Anterior cingulate cortex (tissue), 58 donors: ENCODE measurements at regions not wholly inside any gene's neighbourhood (a gene's known extent, or its start where the extent isn't known, plus 50 kb on each side); places are given as distances from the start of the nearest gene placed in this dataset.

Source experiments
- DNase-seq, 58 donors: peaks; one replicate each; lab custom pipeline; 2025; lab: John Stamatoyannopoulos, UW

DNA sequence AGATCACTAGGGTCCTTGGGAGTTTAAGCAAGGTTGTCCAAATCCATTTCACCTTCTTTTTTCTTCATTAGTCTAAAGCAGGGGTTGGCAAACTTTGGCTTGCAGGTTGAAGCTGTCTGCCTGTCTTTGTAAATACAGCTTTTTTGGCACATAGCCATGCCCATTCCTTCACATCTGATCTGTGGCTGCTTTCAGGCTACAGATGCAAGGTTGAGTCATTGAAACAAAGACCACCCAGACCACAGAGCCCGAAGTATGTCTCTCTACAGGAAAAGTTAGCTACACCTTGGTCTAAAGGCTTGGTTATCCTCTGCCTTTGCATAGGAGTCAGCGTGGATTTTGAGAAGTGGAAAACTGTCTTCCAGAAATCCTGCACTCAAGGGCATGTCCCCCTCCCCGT is 238.1 kb upstream of the STS start:
- DNase-seq = no peak

DNA sequence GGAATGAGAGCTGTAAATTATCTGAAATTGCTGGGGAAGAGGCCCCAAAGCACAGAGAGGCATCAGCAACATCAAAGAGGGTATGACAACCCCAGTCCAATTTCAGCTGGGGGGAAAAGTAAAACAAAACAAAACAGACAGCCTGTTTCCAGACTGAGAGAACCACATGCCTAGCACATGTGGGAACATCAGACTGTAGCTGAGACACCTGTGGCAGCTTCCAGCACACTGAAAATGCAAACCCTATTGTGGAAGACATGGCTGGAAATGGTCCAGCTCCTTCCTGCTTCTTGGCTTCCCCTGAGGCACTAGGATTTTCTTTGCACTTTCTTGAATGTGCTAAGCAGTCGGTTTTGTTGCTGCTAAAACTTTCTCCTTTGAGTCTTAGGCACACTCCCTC is 240.9 kb upstream of the STS start:
- no peak for DNase-seq

DNA sequence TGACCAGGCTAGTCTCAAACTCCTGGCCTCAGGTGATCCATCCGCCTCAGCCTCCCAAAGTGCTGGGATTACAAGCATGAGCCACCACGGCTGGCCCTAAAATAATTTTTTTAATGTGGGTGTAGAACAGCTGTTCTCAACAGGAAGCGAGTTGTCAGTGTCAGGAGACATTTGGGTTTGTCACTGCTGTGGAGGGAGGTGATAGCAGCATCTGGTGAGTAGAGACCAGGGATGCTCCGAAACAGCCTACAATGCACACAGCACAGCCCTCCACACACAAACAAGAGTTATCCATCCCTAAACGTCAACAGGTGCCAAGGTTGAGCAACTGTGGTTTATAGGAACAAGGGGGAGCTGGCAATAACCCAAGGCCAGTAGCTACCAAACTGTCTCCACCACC is 243.4 kb upstream of the STS start:
- no peak for DNase-seq

DNA sequence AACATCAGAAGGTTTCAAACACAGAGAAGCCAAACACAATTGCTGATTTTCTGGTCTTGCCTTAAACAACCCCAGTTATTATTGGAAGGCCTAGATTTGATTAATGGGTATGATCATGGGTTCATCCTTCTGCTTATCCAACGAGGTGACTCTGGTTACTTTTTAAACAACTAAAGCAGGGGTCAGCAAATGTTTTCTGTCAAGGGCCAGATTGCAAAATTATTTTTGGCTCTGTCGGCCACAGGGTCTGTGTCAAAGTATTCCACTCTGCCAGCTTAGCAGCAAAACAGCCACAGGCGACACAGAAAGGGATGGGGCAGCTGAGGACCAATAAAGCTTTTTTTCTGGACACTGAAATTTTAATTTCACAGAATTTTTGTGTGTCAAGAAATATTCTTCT is 249.1 kb upstream of the STS start:
- no peak for DNase-seq

DNA sequence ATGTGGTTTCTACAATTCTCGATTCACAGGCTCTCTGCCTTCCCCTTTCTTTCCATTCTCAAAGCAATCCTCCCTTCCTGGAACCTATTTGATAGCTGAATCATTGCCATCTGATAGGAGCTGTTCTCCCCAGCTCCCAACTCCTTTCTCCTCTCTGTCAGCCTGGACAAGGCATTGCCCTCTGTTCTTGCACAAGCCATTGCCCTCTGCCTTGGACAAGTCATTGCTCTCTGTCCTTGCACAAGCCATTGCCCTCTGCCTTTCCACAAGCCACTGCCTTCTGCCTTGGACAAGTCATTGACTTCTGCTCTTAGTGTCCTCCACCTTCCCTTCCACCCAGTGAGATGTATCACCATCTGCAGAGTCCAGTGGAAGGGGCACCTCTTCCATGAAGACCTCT is 256.1 kb upstream of the STS start:
- no peak for DNase-seq

DNA sequence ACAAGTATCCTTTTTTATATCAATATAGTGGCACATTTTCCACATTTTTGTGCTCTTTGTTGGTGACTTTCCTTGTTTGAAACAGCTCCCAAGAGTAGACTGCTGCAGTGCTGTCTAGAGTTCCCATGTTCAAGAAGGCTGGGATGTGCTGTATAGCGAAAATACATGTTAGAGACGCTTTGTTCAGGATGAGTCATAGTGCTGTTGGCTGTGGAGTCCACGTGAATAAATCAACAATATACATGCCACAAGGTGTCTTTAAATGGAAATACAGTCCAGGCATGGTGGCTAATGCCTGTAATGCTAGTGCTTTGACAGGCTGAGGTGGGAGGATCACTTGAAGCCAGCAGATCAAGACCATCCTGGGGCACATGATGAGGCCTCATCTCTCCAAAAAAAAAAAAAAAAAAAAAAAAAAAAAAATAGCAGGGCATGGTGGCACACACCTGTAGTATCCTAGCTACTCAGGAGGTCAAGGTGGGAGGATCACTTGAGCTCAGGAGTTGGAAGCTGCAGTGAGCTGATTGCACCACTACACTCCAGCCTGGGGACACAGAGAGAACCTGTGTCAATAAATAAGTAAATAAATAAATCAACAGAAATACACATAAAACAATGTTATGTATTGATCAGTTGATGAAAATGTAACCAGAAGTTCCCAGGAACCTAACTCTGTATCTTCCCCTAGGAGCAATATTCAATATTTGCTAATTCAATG is 256.8 kb upstream of the STS start:
- no peak for DNase-seq

DNA sequence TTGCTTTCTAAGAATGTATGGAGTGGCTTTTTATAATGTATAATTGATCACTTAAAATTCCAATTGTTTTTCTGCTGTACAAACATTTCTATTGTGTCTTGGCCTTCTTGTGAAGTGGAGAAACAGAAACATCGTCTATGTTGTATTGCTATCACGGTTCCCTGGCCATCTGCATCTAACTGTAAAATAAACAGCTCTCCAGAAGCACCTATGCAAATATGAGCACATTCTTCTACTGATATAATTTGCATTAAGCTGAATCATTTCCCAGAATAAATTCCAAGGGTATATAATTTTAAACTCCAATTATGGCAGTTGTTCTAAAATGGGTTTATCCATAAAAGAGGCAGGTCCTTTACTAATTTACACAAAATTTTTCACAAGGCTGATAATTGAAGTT is 261.6 kb upstream of the STS start:
- DNase-seq = no peak

DNA sequence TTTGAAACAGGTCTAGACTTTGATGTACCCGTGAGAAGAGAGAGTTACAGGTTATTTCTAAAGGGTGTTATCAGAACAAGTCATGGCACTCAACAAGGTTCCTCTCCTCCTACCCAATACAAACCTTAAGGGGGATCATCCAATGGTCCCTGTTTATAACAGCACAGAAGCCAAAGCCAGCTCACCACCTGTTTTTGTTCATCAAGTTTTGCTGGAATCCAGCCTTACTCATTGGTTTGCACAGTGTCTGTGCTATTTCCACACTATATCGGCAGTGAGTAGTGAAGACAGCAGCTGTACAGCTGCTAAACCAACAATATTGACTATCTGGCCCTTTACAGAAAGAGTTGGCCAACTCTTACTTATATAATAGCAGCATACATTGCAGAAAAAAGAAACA is 262.1 kb upstream of the STS start:
- DNase-seq = no peak

DNA sequence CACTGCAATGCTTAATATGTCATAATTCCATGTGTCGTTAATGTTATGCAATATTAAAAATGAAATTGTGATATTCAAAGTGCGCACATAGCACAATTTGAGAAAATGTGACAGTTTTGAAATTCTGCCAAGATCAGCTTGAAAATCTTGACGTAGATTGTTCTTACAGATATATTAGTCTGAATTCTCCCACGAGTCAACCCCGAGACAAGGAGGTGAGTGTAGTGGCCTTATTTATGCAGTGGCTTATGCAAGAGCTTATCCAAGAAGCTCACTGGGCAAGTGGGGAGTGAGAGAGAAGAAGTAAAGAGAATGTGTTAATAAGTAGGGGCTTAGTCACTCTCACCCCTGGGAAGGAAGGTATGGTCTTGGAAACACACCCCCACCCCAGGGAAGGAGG is 286.1 kb upstream of the STS start:
- no peak for DNase-seq

DNA sequence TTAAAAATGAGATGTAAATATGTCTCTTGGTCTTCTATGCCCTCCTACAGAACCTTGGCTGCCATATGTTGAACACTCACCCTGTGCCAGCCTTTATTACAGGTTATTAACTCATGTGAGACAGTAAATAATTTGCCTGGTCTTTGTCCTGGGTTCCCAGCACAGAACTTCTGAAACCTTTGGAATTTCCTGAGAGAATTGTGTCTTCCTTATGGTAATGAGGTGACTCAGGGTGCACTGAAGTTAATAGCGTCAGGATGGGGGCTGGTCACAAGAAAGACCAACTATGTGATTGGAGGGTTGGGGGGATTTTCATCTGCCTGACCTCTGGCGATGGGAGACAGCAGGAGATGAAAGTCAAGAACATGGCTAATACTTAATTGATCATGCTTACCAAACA is 289.8 kb upstream of the STS start:
- no peak for DNase-seq

DNA sequence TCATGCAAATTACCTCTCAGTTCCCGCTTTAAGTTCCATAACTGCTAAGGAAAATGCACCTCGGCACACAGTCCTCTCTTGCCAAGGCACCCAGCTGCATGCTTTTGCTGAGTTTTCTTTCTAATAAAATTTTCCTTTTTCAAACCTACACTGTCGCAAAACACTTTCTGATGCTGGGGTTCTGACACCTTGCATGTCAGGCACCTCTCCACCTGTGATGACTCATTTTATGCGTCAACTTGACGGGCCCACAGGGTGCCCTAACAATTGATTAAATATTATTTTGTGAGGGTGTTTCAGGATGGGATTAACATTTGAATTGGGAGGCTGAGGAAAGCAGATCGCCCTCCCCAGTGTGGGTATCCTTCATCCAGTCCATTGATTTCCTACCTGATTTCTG is 291.0 kb upstream of the STS start:
- no peak for DNase-seq

DNA sequence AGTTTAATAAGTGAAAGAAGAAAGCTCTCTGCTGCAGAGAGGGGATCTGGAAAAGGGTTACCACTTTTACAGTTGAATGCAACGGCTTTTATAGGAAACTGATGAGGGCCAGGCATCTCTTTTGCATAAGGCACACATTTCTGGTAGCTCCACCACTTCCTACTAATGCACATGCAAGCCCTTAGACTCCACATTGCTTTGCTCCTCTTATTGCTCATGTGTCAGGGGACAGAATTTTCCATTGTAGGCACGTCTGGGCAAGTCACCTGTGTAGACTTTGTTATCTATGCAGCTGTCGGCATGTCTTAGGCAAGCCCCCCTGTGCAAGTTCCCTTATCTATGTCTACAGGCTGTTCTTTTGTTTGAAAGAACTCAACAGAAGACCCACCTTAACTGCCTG is 294.6 kb upstream of the STS start:
- no peak for DNase-seq

DNA sequence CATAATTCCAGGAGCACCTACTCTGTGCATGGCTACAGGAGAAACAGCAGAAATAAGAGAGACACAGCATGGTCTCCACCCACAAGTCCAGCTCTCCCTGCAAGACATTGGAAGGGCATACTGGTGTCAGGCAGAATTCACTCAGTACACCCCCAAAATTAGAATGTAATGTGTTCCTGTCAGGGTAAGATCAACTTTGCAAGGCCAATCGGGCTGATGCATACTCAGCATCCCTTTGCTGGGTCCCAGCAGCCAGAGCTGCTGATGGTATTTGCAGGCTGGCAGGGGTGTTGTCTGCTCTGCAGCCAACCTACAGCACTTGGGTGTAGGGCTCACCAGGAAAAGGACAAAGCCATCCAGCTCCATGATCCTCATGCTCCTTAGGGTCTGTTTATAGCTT is 295.4 kb upstream of the STS start:
- peak in 1 of 58 donors; percentile 0 for DNase-seq

DNA sequence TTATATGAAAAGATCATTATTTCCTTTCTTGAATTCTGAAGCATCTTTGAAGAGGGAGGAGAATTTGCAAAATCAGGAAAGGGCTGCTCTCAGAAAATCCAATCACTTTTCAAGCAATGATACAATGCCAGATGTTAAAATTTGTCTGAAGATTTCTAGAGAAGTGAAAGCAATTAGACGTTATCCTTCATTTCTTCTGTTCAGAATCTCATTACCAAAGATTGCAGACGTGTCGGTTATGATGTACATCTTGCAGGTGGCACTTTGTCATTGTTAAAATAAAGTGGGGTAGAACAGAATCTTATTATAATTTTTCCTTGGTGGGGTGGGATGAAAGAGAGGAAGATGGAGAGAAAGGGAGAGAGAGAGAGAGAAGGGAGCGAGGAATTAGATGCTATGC is 296.4 kb upstream of the STS start:
- no peak for DNase-seq

DNA sequence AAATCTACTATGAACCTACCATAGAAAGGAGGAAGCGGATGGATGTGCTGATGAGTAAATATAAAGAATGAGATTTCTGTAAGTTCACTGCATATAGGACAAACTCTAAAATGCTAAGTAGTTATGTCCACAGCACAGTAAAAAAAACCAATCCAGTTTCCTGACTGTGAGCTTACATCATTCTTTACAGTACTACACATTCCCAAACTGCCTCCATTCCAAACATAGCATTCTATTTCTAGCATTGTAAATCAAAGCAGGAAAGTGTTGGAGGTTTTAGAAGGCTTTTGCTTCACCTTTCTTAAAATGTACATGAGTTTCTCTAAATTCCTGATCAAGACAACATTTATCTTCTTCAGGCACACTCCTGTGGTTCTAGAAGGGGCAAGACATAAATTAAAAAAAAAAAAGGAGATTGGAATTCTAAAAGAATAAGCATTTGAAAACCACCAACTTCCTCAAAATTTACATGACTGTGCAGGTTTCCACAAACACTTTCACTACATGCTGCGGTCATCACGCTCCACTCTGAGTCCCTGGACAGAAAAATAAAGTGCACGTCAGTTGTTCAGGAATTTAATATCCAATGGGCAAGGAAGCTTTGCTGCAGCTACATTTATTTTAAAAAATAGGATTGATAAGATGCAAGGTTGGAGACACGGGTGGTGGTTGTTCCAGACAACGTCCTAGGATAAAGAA is 297.6 kb upstream of the STS start:
- no peak for DNase-seq

DNA sequence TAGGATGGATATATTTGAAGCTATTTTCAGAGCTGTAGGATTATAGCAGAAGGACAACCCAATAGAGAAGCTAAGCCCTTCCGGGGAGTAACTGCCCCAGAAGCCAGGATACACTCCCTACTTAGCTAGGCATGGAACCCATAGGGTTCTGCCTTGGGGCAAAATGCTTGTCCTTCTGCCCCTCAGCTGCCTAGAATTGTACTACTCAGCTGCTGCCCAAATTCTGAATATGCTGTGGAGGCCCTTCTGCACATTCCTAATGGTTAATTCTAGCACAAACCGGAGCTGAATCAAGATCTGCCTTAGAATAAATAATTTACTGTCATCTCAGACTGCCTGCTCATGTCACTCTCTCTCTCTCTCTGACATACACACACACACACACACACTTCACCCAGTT is 297.7 kb upstream of the VCX3A start:
- no peak for DNase-seq

DNA sequence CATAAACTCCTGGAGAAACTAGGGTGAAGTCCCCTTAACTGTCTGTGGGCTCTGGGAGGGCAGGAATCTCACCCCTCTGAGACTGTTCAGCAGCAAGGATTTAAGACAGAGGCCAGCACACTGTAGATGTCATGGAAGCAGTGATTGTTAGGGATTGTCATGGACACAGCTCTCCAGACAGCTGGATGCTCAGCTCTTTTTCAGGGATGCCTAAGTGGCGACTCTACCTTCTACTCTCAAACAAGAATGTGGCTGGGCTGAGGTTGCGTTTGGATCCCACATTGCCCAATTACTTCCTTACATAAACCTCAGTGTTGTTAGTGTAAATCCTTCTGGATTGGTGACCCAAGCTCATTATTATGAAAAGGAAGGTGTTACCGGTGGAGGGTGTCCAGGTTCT is 291.9 kb upstream of the VCX3A start:
- no peak for DNase-seq

DNA sequence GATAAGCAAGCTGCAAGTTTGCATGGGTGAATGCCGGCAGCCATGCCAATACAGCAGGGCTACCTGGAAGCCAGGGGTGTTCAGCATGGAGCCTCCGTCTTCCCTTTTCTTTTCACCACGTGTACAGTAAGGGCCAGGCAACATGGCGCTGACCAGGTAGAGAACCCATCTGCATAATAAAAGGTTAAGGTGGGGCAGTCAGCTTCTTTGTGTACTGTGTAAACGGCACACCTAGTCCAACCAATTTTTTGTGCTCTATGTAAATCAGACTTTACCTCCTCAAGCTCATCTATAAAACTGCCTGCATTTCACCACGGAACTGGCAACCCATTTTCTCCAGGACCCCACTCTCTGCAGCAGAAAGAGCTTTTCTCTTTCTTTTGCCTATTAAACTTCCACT is 286.8 kb upstream of the VCX3A start:
- no peak for DNase-seq

DNA sequence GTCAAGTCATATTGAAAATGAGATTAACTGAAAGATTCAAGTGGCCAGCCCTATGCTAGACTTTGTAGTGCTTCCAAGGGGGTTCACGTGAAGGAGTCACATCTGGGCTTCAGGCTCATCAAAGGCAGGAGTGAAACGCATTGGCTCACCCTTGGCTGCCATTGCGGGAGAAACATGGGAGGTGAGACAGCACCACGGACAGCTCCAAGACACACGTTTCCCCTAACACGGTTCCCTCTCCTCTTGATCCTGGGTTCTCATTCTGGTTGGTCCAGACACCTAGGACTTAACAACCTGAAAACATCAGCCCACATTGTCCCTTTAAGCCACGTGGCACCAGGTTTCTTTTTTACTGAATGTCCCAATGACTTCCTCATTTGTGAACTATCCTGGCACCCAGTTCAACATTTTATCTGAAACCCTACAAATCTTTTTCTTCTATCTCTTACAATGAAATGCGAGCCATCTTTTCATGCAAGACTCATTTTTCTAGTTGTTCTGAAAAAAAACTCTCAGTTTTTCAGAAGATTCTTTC is 279.0 kb upstream of the VCX3A start:
- no peak for DNase-seq

DNA sequence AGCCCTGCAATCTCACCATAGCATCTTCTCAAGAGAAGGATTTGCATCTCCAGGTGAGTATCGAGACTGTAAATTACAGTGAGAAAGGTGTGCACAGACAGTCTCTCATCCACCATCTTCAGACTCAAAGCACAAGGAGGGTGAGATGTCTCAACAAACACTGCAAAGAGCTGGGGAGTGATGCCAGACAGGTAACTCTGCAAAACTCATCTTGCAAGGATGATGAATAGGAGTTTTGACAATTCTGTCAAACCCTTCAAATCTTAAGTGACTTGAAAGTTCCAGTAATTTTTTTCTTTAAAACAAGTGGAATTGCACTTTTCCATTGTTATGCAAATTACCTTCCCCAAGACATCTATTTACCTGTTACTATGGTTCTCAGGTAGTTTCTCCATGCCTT is 277.2 kb upstream of the VCX3A start:
- DNase-seq = no peak

DNA sequence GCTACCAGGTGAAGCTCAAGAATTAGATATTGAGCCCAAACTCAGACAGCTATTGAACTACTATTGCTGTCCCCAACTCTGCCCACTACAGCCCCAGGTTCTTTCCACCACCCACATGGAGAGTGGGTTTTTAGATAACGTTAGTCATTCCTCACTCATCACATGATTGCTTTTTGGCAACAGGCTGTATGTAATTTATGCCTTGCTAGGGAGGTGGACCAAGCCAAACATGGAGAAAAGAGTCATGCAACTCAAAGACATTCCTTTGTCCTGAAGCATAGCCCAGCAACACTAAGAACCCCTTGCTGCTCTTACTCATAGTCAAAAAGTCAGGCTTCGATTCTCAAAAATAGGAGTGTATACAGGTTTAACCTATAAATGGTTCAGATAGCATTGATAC is 275.9 kb upstream of the VCX3A start:
- DNase-seq = no peak

DNA sequence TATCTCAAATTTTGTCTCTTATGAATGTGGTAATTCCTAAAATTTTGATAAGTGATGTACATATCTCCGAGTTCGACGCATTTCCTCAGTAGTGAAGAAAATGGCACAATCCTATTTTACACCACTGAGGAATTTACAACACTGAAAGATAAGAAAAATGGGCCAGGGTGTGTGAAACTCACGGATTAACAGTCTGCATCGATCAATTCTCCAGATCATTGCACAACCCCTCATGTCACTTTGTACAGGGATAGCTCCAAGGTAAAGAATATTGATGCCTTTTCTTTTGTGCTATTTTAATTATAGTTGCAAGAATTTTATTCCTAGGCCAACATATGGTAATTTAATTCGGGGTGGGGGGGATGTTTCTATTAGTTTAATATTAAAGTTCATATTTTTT is 268.7 kb upstream of the VCX3A start:
- no peak for DNase-seq
